Fibroblast of lung (primary cell): ENCODE measurements at regions not wholly inside any gene's neighbourhood (a gene's known extent, or its start where the extent isn't known, plus 50 kb on each side); places are given as distances from the start of the nearest gene placed in this dataset.

Experiments used
- DNase-seq, 2 donors: peaks; one replicate each; pipeline versions ENCODE4 v3.0.0 to v3.0.0-alpha.2; 2010; ENCODE audit warnings: low read depth in 2 of 2
- H2AFZ ChIP-seq: 2 replicates; pipeline ENCODE4 v1.5.1; 2012; ENCODE audit warnings: low read length, control low read depth, inconsistent platforms
- H3K27ac ChIP-seq: 2 replicates; pipeline ENCODE4 v1.5.1; 2011; ENCODE audit warnings: low read length, control low read depth; ENCODE audit not compliant: insufficient read depth
- H3K27me3 ChIP-seq: 2 replicates; pipeline ENCODE4 v1.5.1; 2011; ENCODE audit warnings: mild to moderate bottlenecking, low read length; ENCODE audit not compliant: control insufficient read depth, insufficient read depth
- H3K36me3 ChIP-seq: 2 replicates; pipeline ENCODE4 v1.5.1; 2011; ENCODE audit warnings: low read length; ENCODE audit not compliant: control insufficient read depth, insufficient read depth
- H3K4me1 ChIP-seq: 2 replicates; pipeline ENCODE4 v1.5.1; 2011; ENCODE audit warnings: low read length; ENCODE audit not compliant: control insufficient read depth, insufficient read depth; ENCODE audit errors: extremely low read depth
- H3K4me2 ChIP-seq: 2 replicates; pipeline ENCODE4 v1.5.1; 2011; ENCODE audit warnings: low read length, control low read depth; ENCODE audit not compliant: insufficient read depth; ENCODE audit errors: extremely low read depth
- H3K4me3 ChIP-seq, 4 experiments: fragments of 200-600 bp in 1 of 4; sonication (generic) in 1 of 4; replicated peaks in 1 of 4; 2 replicates each; pipeline ENCODE4 v1.5.1; 2011 to 2016; ENCODE audit warnings: low read length in 4 of 4, low read depth in 3 of 4, mild to moderate bottlenecking in 3 of 4, control low read depth in 2 of 4, inconsistent platforms in 1 of 4, mixed read lengths in 1 of 4; ENCODE audit not compliant: insufficient read depth in 1 of 4; ENCODE audit errors: control extremely low read depth in 1 of 4
- H3K79me2 ChIP-seq: 2 replicates; pipeline ENCODE4 v1.5.1; 2012; ENCODE audit warnings: mild to moderate bottlenecking, low read length, inconsistent platforms; ENCODE audit not compliant: control insufficient read depth, insufficient read depth
- H3K9ac ChIP-seq: 2 replicates; pipeline ENCODE4 v1.5.1; 2011; ENCODE audit warnings: mild to moderate bottlenecking, low read length, control low read depth; ENCODE audit not compliant: insufficient read depth
- H3K9me3 ChIP-seq: 2 replicates; pipeline ENCODE4 v1.5.1; 2012; ENCODE audit warnings: low read depth, low read length; ENCODE audit not compliant: control insufficient read depth, insufficient read depth
- H4K20me1 ChIP-seq: 2 replicates; pipeline ENCODE4 v1.5.1; 2011; ENCODE audit warnings: low read length; ENCODE audit not compliant: control insufficient read depth, insufficient read depth; ENCODE audit errors: extremely low read depth
- CTCF ChIP-seq, 2 donors: IDR thresholded peaks in 1 of 2; conservative IDR thresholded peaks in 1 of 2; 1 replicate in 1 of 2; 2 replicates in 1 of 2; pipeline ENCODE4 v1.5.1; 2011 to 2012; ENCODE audit warnings: low read length in 2 of 2, control low read depth in 1 of 2, inconsistent platforms in 1 of 2, low read depth in 1 of 2, mild to moderate bottlenecking in 1 of 2
- EZH2 ChIP-seq: IDR thresholded peaks from 2 replicates; pipeline ENCODE4 v1.5.1; 2012; ENCODE audit warnings: low read length, control low read depth, mild to moderate bottlenecking; ENCODE audit errors: missing control alignments

DNA sequence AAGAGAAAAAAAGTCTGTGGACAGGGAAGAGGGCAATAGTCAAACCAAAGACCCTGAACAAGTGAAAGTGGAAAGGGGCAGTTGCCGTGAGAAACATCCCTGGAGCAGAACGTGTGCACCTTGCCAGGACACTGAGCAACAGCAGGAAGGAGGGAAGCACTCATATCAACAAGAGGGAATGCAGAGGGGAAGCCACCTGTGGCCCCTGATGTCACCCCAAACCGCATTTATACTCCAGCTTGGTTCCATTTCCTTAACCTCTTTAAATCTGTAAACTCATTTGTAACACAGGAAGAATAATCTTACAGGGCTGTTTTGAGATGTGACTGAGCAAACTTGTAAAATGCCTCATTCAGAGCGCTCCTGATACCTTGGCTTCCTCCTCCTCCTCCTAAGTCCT, 698.8 kb downstream of the DIAPH3 start:
- Histone ChIP-seq H3K4me1 (no peaks in the 10 kb centered on the region), H2AFZ (no peak overlapping the region), H3K9ac (no peak overlapping the region), H3K36me3 (no peaks in the 10 kb centered on the region), H3K79me2 (no peaks in the 10 kb centered on the region), H3K4me3 (no peak overlapping the region), H3K27me3 (no peaks in the 10 kb centered on the region), H3K27ac (no peak overlapping the region), H3K9me3 (no peaks in the 10 kb centered on the region), H4K20me1 (no peaks in the 10 kb centered on the region), H3K4me2 (no peak overlapping the region)
- no peak for DNase-seq
- TF ChIP-seq EZH2 (no peak), CTCF (conservative IDR thresholded peaks at IDR 0.05 in 1 of 2, IDR thresholded peaks at IDR 0.05 in 1 of 2; ENCODE audit: low read depth in 1 of 2, low read length in 2 of 2) (no peak)

- no peaks in the 10 kb centered on the region for H3K79me2 ChIP-seq
- H3K27ac ChIP-seq, result no peak overlapping the region
- no peak overlapping the region for H2AFZ ChIP-seq
- no peaks in the 10 kb centered on the region for H4K20me1 ChIP-seq
- H3K4me3 ChIP-seq, result no peak overlapping the region
- H3K9me3 ChIP-seq, result no peaks in the 10 kb centered on the region
- H3K4me2 ChIP-seq, result no peak overlapping the region
- TF ChIP-seq CTCF (conservative IDR thresholded peaks at IDR 0.05 in 1 of 2, IDR thresholded peaks at IDR 0.05 in 1 of 2; ENCODE audit: low read depth in 1 of 2, low read length in 2 of 2), result no peak
- TF ChIP-seq EZH2, result no peak
- H3K9ac ChIP-seq, result no peak overlapping the region
- H3K4me1 ChIP-seq, result peaks cover 5% of the 10 kb centered on the region
- no peaks in the 10 kb centered on the region for H3K27me3 ChIP-seq
- no peak for DNase-seq
- no peaks in the 10 kb centered on the region for H3K36me3 ChIP-seq
These were observed 695.3 kb downstream of the DIAPH3 start for GRCh38 chr13:59468396-59468795.

DNA sequence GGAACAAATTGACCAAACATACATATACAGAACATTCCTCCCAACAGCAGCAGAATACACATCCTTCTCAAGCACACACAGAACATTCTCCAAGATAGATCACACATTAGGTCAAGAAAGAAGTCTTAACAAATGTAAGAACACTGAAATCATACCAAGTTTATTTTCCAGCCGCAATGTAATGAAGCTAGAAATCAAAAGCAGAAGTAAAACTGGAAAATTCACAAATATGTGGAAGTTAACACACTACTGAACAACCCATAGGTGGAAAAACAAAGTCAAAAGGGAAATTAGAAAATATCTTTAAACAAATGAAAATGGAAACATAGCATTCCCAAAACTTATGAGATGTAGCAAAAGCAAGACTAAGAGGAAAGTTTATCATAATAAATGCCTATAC, 692.6 kb downstream of the DIAPH3 start:
- no peak overlapping the region for H3K4me3 ChIP-seq
- H3K4me2 ChIP-seq, result no peak overlapping the region
- H2AFZ ChIP-seq, result no peak overlapping the region
- no peaks in the 10 kb centered on the region for H4K20me1 ChIP-seq
- H3K27me3 ChIP-seq, result no peaks in the 10 kb centered on the region
- peaks cover 5% of the 10 kb centered on the region for H3K4me1 ChIP-seq
- H3K9me3 ChIP-seq, result no peaks in the 10 kb centered on the region
- H3K27ac ChIP-seq, result no peak overlapping the region
- no peaks in the 10 kb centered on the region for H3K36me3 ChIP-seq
- TF ChIP-seq CTCF (conservative IDR thresholded peaks at IDR 0.05 in 1 of 2, IDR thresholded peaks at IDR 0.05 in 1 of 2; ENCODE audit: low read depth in 1 of 2, low read length in 2 of 2) (no peak), EZH2 (no peak)
- no peaks in the 10 kb centered on the region for H3K79me2 ChIP-seq
- no peak for DNase-seq
- H3K9ac ChIP-seq, result no peak overlapping the region
